GM12878 (cell line): ENCODE measurements at regions not wholly inside any gene's neighbourhood (a gene's known extent, or its start where the extent isn't known, plus 50 kb on each side); places are given as distances from the start of the nearest gene placed in this dataset.

Experiments used
- ATAC-seq: fragments of 200-7000 bp; cut with Tn5 transposase; 3 replicates; pipeline ENCODE4 v1.9.1; 2020; ENCODE audit warnings: mild to moderate bottlenecking, moderate library complexity
- BruUV-seq: library from RNA; stranded (reverse); fragments of 400-500 nt; replicated peaks from 2 replicates; lab custom pipeline; 2021; lab: Mats Ljungman, UMichigan
- CTCF ChIA-PET: fragments of 300-600 bp; sonication (Branson Sonifier 250); formaldehyde crosslinking; extraction: SDS; loops from one replicate; lab custom pipeline; 2021; ENCODE audit warnings: inconsistent platforms; lab: Yijun Ruan, JAX
- POLR2A ChIA-PET: fragments of 350-600 bp; formaldehyde crosslinking; extraction: SDS; loops from one replicate; lab custom pipeline; 2021; ENCODE audit warnings: inconsistent platforms; lab: Charles Lee
- RAD21 ChIA-PET: fragments of 300-600 bp; sonication (Branson Sonifier 250); formaldehyde crosslinking; loops from one replicate; lab custom pipeline; 2023; ENCODE audit warnings: antibody characterized with exemption; ENCODE audit not compliant: unreplicated experiment; lab: Charles Lee
- SMC1A ChIA-PET: fragments of 300-600 bp; sonication (Branson Sonifier 250); formaldehyde crosslinking; loops from one replicate; lab custom pipeline; 2023; ENCODE audit not compliant: unreplicated experiment, uncharacterized antibody; lab: Charles Lee
- DNase-seq: peaks from one replicate; pipeline ENCODE4 v3.0.0-alpha.2; 2011; ENCODE audit warnings: low read depth, low spot score
- FAIRE-seq: peaks from 3 replicates; lab custom pipeline; 2011; peaks lifted over from hg19 to GRCh38; lab: Jason Lieb, UNC
- H2AFZ ChIP-seq: 2 replicates; pipeline ENCODE4 v1.6.0; 2011; ENCODE audit warnings: low read depth, low read length, control low read depth; ENCODE audit not compliant: control insufficient read depth
- H3K27ac ChIP-seq: 2 replicates; pipeline ENCODE4 v1.5.1; 2011; ENCODE audit warnings: control low read depth; ENCODE audit not compliant: control insufficient read depth, insufficient read depth
- H3K27me3 ChIP-seq, 2 experiments: replicated peaks in 1 of 2; 2 replicates each; pipeline versions ENCODE4 v1.6.0 to v1.6.1; 2011; ENCODE audit warnings: low read length in 1 of 2; ENCODE audit not compliant: control insufficient read depth in 2 of 2, insufficient read depth in 2 of 2
- H3K36me3 ChIP-seq, 2 experiments: 2 replicates each; pipeline ENCODE4 v1.5.1; 2011; ENCODE audit warnings: low read length in 1 of 2; ENCODE audit not compliant: control insufficient read depth in 2 of 2, insufficient read depth in 2 of 2
- H3K4me1 ChIP-seq: 2 replicates; pipeline ENCODE4 v1.6.1; 2011; ENCODE audit warnings: mild to moderate bottlenecking, low read length, moderate library complexity, mixed read lengths; ENCODE audit not compliant: control insufficient read depth, insufficient read depth
- H3K4me2 ChIP-seq: 2 replicates; pipeline ENCODE4 v1.6.0; 2011; ENCODE audit warnings: control low read depth; ENCODE audit not compliant: control insufficient read depth, insufficient read depth
- H3K4me3 ChIP-seq: fragments of 200-600 bp; sonication (generic); 2 replicates; pipeline ENCODE4 v1.5.1; 2016
- H3K79me2 ChIP-seq: 2 replicates; pipeline ENCODE4 v1.6.0; 2011; ENCODE audit warnings: low read length; ENCODE audit not compliant: control insufficient read depth, insufficient read depth
- H3K9ac ChIP-seq: 2 replicates; pipeline ENCODE4 v1.8.0; 2011; ENCODE audit warnings: low read length, control low read depth, mixed read lengths; ENCODE audit not compliant: control insufficient read depth, insufficient read depth
- H3K9me3 ChIP-seq: replicated peaks from 3 replicates; pipeline ENCODE4 v1.5.1; 2011; ENCODE audit warnings: mild to moderate bottlenecking, low read length; ENCODE audit not compliant: control insufficient read depth, insufficient read depth
- H4K20me1 ChIP-seq: 2 replicates; pipeline ENCODE4 v1.6.0; 2011; ENCODE audit not compliant: control insufficient read depth, insufficient read depth
- ATF7 ChIP-seq: fragments of 450-650 bp; IDR thresholded peaks from 2 replicates; pipeline ENCODE4 v1.6.1; 2016; ENCODE audit warnings: low read depth, mild to moderate bottlenecking
- BCLAF1 ChIP-seq: fragments of 450-650 bp; IDR thresholded peaks from 2 replicates; pipeline ENCODE4 v1.6.1; 2017; ENCODE audit warnings: antibody characterized with exemption, mild to moderate bottlenecking, moderate library complexity
- CHD4 ChIP-seq: fragments of 200-600 bp; sonication (generic); IDR thresholded peaks from 2 replicates; pipeline ENCODE4 v1.6.1; 2016; ENCODE audit warnings: mild to moderate bottlenecking
- HSF1 ChIP-seq: fragments of 150-350 bp; IDR thresholded peaks from 2 replicates; pipeline ENCODE4 v1.6.1; 2014; ENCODE audit warnings: mild to moderate bottlenecking, low read depth, low read length
- NR2C2 ChIP-seq: IDR thresholded peaks from 2 replicates; pipeline ENCODE4 v1.6.1; 2011; ENCODE audit warnings: borderline replicate concordance, low read depth; ENCODE audit not compliant: control insufficient read depth, insufficient read length
- RFX5 ChIP-seq: IDR thresholded peaks from 2 replicates; pipeline ENCODE4 v1.6.1; 2011; ENCODE audit warnings: low read depth, low read length, improper control_type of control experiment
- ZNF207 ChIP-seq: fragments of 450-650 bp; IDR thresholded peaks from 2 replicates; pipeline ENCODE4 v1.6.1; 2014; ENCODE audit warnings: antibody characterized with exemption, mild to moderate bottlenecking, borderline replicate concordance
- WGBS: methylation state at CpG from one replicate; pipeline ENCODE4 v1.1.6; 2016; ENCODE audit warnings: low lambda C conversion rate; ENCODE audit not compliant: insufficient replicate concordance, insufficient coverage; ENCODE audit errors: missing lambda C conversion rate; 5-methylcytosine and 5-hydroxymethylcytosine counted together
- in situ Hi-C: fragments of 300-500 bp; cut with MboI; formaldehyde crosslinking; loops from 9 replicates; pipeline ENCODE4 v1.14.3; 2018; ENCODE audit warnings: mixed read lengths
- intact Hi-C: fragments of 100-400 bp; cut with micrococcal nuclease; formaldehyde crosslinking; loops from one replicate; pipeline ENCODE4 v1.14.2; 2022; ENCODE audit not compliant: unreplicated experiment

- in situ Hi-C loops, result no loop called here
- no TSS peak for BruUV-seq
Observed at GRCh38 chr2:79259296-79259695, 99.7 kb upstream of the REG3A start.

More at GRCh38 chr2:79259296-79259695, 99.7 kb upstream of the REG3A start:
- no peak overlapping the region for H2AFZ ChIP-seq
- WGBS, result 3% methylated on average over 3 of the region's 3 CpGs
- H4K20me1 ChIP-seq, result no peaks in the 10 kb centered on the region
- H3K9ac ChIP-seq, result no peak overlapping the region
- no peaks in the 10 kb centered on the region for H3K4me1 ChIP-seq
- FAIRE-seq (no peak), ATAC-seq (no peak), DNase-seq (no peak)
- H3K4me3 ChIP-seq, result no peak overlapping the region
- no peaks in the 10 kb centered on the region for H3K9me3 ChIP-seq
- H3K27ac ChIP-seq, result no peak overlapping the region
- H3K4me2 ChIP-seq, result no peak overlapping the region
- no peaks in the 10 kb centered on the region for H3K79me2 ChIP-seq
- no peaks in the 10 kb centered on the region for H3K27me3 ChIP-seq
- POLR2A ChIA-PET, result no interaction called here
- no peaks in the 10 kb centered on the region for H3K36me3 ChIP-seq
- TF ChIP-seq NR2C2 (no peak), HSF1 (no peak), ATF7 (no peak), ZNF207 (no peak), CHD4 (no peak), BCLAF1 (no peak), RFX5 (no peak)
- RAD21 ChIA-PET, result no interaction called here
- CTCF ChIA-PET, result no interaction called here
- SMC1A ChIA-PET, result interaction anchor here (1.5 kb wide), 1 partner anchor 15 kb away, joined by 4 read pairs; no protein-coding TSS in a partner anchor
- intact Hi-C loops, result no loop called here
